ENCODE measurements at regions not wholly inside any gene's neighbourhood (a gene's known extent, or its start where the extent isn't known, plus 50 kb on each side); places are given as distances from the start of the nearest gene placed in this dataset.

GRCh38 chr5:3526551-3527185 lies 69.0 kb upstream of the IRX1 start:
- H3K79me2 ChIP-seq (replicated peaks; ENCODE audit: insufficient read depth) = no peaks in the 10 kb centered on the region
- peaks cover 21% of the 10 kb centered on the region for H3K4me1 ChIP-seq (ENCODE audit: insufficient read depth)
- Mint-ChIP-seq H3K4me1 (peaks cover 25% of the 10 kb centered on the region), H3K27me3 (ENCODE audit: insufficient read depth, low read depth, poor library complexity) (peaks cover 10% of the 10 kb centered on the region), H3K9me3 (peaks cover 9% of the 10 kb centered on the region; the same call in 2 of the 3 replicates), H3K36me3 (ENCODE audit: low read depth) (peaks cover 4% of the 10 kb centered on the region; the same call in 2 of the 3 replicates), H3K4me3 (no peak overlapping the region), H3K27ac (no peak overlapping the region)
- no peak overlapping the region for H3K4me2 ChIP-seq
- H2AFZ ChIP-seq = no peak overlapping the region
- H4K20me1 ChIP-seq (replicated peaks; ENCODE audit: insufficient read depth) = no peaks in the 10 kb centered on the region
- no peaks in the 10 kb centered on the region for H3K27me3 ChIP-seq (ENCODE audit: insufficient read depth)
- DNase-seq (ENCODE audit: low spot score) (no peak), ATAC-seq (no peak)
- H3K9me2 ChIP-seq (ENCODE audit: insufficient read depth) = no peaks in the 10 kb centered on the region
- H3F3A ChIP-seq (replicated peaks; ENCODE audit: low read depth) = no peaks in the 10 kb centered on the region
- no peak overlapping the region for H3K4me3 ChIP-seq
- no peak for TF ChIP-seq POLR2AphosphoS5 (IDR thresholded peaks at IDR 0.05; ENCODE audit: low read depth)
- no peak for TF ChIP-seq EZH2 (IDR thresholded peaks at IDR 0.05; ENCODE audit: low read depth, unreplicated experiment)
- TF ChIP-seq EZH2phosphoT487 (IDR thresholded peaks at IDR 0.05; ENCODE audit: unreplicated experiment) = no peak
- no peak for TF ChIP-seq NANOG (IDR thresholded peaks at IDR 0.05; ENCODE audit: borderline replicate concordance)
- no peak for TF ChIP-seq ZNF331 (CRISPR knock-in tag; IDR thresholded peaks at IDR 0.05; ENCODE audit: low read depth)
- no peak for TF ChIP-seq ZNF114 (CRISPR knock-in tag; IDR thresholded peaks at IDR 0.05)
- TF ChIP-seq JUNB (IDR thresholded peaks at IDR 0.05; ENCODE audit: unreplicated experiment) = no peak
- TF ChIP-seq STAT1 (IDR thresholded peaks at IDR 0.05; ENCODE audit: unreplicated experiment) = no peak
- H3K27ac ChIP-seq (ENCODE audit: low read depth) = no peak overlapping the region
- H3K36me3 ChIP-seq (ENCODE audit: insufficient read depth) = no peaks in the 10 kb centered on the region

GRCh38 chr5:3522491-3522890 lies 73.1 kb upstream of the IRX1 start:
- no peaks in the 10 kb centered on the region for H4K20me1 ChIP-seq (replicated peaks; ENCODE audit: insufficient read depth)
- H3K27ac Mint-ChIP-seq = no peak overlapping the region
- ATAC-seq (no peak), DNase-seq (ENCODE audit: low spot score) (no peak)
- H3K4me1 ChIP-seq (ENCODE audit: insufficient read depth) = peaks cover 6% of the 10 kb centered on the region
- peaks cover 9% of the 10 kb centered on the region; the same call in 2 of the 3 replicates for H3K9me3 Mint-ChIP-seq
- peaks cover 8% of the 10 kb centered on the region for H3K27me3 Mint-ChIP-seq (ENCODE audit: insufficient read depth, low read depth, poor library complexity)
- no peaks in the 10 kb centered on the region for H3K79me2 ChIP-seq (replicated peaks; ENCODE audit: insufficient read depth)
- H3K4me3 Mint-ChIP-seq = no peak overlapping the region
- H3K36me3 ChIP-seq (ENCODE audit: insufficient read depth) = no peaks in the 10 kb centered on the region
- H3K27ac ChIP-seq (ENCODE audit: low read depth) = no peak overlapping the region
- no peaks in the 10 kb centered on the region for H3F3A ChIP-seq (replicated peaks; ENCODE audit: low read depth)
- no peak overlapping the region for H2AFZ ChIP-seq
- H3K36me3 Mint-ChIP-seq (ENCODE audit: low read depth) = peaks cover 4% of the 10 kb centered on the region; the same call in 2 of the 3 replicates
- H3K4me2 ChIP-seq = no peak overlapping the region
- H3K9me2 ChIP-seq (ENCODE audit: insufficient read depth) = no peaks in the 10 kb centered on the region
- H3K27me3 ChIP-seq (ENCODE audit: insufficient read depth) = no peaks in the 10 kb centered on the region
- H3K4me3 ChIP-seq = no peak overlapping the region
- peaks cover 5% of the 10 kb centered on the region; the same call in 2 of the 3 replicates for H3K4me1 Mint-ChIP-seq
- no peak for TF ChIP-seq CREB1 (CRISPR knock-in tag; IDR thresholded peaks at IDR 0.05; ENCODE audit: low read depth)
- TF ChIP-seq ZNF114 (CRISPR knock-in tag; IDR thresholded peaks at IDR 0.05) = no peak
- no peak for TF ChIP-seq EZH2phosphoT487 (IDR thresholded peaks at IDR 0.05; ENCODE audit: unreplicated experiment)
- no peak for TF ChIP-seq EZH2 (IDR thresholded peaks at IDR 0.05; ENCODE audit: low read depth, unreplicated experiment)
- no peak for TF ChIP-seq JUNB (IDR thresholded peaks at IDR 0.05; ENCODE audit: unreplicated experiment)
- no peak for TF ChIP-seq POLR2AphosphoS5 (IDR thresholded peaks at IDR 0.05; ENCODE audit: low read depth)
- TF ChIP-seq, protein P1, sequence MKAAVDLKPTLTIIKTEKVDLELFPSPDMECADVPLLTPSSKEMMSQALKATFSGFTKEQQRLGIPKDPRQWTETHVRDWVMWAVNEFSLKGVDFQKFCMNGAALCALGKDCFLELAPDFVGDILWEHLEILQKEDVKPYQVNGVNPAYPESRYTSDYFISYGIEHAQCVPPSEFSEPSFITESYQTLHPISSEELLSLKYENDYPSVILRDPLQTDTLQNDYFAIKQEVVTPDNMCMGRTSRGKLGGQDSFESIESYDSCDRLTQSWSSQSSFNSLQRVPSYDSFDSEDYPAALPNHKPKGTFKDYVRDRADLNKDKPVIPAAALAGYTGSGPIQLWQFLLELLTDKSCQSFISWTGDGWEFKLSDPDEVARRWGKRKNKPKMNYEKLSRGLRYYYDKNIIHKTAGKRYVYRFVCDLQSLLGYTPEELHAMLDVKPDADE (IDR thresholded peaks at IDR 0.05) = no peak
- TF ChIP-seq NANOG (IDR thresholded peaks at IDR 0.05; ENCODE audit: borderline replicate concordance) = no peak
- TF ChIP-seq, protein P2, sequence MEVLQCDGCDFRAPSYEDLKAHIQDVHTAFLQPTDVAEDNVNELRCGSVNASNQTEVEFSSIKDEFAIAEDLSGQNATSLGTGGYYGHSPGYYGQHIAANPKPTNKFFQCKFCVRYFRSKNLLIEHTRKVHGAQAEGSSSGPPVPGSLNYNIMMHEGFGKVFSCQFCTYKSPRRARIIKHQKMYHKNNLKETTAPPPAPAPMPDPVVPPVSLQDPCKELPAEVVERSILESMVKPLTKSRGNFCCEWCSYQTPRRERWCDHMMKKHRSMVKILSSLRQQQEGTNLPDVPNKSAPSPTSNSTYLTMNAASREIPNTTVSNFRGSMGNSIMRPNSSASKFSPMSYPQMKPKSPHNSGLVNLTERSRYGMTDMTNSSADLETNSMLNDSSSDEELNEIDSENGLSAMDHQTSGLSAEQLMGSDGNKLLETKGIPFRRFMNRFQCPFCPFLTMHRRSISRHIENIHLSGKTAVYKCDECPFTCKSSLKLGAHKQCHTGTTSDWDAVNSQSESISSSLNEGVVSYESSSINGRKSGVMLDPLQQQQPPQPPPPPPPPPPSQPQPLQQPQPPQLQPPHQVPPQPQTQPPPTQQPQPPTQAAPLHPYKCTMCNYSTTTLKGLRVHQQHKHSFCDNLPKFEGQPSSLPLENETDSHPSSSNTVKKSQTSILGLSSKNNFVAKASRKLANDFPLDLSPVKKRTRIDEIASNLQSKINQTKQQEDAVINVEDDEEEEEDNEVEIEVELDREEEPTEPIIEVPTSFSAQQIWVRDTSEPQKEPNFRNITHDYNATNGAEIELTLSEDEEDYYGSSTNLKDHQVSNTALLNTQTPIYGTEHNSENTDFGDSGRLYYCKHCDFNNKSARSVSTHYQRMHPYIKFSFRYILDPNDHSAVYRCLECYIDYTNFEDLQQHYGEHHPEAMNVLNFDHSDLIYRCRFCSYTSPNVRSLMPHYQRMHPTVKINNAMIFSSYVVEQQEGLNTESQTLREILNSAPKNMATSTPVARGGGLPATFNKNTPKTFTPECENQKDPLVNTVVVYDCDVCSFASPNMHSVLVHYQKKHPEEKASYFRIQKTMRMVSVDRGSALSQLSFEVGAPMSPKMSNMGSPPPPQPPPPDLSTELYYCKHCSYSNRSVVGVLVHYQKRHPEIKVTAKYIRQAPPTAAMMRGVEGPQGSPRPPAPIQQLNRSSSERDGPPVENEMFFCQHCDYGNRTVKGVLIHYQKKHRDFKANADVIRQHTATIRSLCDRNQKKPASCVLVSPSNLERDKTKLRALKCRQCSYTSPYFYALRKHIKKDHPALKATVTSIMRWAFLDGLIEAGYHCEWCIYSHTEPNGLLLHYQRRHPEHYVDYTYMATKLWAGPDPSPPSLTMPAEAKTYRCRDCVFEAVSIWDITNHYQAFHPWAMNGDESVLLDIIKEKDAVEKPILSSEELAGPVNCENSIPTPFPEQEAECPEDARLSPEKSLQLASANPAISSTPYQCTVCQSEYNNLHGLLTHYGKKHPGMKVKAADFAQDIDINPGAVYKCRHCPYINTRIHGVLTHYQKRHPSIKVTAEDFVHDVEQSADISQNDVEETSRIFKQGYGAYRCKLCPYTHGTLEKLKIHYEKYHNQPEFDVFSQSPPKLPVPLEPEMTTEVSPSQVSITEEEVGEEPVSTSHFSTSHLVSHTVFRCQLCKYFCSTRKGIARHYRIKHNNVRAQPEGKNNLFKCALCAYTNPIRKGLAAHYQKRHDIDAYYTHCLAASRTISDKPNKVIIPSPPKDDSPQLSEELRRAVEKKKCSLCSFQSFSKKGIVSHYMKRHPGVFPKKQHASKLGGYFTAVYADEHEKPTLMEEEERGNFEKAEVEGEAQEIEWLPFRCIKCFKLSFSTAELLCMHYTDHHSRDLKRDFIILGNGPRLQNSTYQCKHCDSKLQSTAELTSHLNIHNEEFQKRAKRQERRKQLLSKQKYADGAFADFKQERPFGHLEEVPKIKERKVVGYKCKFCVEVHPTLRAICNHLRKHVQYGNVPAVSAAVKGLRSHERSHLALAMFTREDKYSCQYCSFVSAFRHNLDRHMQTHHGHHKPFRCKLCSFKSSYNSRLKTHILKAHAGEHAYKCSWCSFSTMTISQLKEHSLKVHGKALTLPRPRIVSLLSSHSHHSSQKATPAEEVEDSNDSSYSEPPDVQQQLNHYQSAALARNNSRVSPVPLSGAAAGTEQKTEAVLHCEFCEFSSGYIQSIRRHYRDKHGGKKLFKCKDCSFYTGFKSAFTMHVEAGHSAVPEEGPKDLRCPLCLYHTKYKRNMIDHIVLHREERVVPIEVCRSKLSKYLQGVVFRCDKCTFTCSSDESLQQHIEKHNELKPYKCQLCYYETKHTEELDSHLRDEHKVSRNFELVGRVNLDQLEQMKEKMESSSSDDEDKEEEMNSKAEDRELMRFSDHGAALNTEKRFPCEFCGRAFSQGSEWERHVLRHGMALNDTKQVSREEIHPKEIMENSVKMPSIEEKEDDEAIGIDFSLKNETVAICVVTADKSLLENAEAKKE (CRISPR knock-in tag; IDR thresholded peaks at IDR 0.05) = no peak
- TF ChIP-seq, protein P3, sequence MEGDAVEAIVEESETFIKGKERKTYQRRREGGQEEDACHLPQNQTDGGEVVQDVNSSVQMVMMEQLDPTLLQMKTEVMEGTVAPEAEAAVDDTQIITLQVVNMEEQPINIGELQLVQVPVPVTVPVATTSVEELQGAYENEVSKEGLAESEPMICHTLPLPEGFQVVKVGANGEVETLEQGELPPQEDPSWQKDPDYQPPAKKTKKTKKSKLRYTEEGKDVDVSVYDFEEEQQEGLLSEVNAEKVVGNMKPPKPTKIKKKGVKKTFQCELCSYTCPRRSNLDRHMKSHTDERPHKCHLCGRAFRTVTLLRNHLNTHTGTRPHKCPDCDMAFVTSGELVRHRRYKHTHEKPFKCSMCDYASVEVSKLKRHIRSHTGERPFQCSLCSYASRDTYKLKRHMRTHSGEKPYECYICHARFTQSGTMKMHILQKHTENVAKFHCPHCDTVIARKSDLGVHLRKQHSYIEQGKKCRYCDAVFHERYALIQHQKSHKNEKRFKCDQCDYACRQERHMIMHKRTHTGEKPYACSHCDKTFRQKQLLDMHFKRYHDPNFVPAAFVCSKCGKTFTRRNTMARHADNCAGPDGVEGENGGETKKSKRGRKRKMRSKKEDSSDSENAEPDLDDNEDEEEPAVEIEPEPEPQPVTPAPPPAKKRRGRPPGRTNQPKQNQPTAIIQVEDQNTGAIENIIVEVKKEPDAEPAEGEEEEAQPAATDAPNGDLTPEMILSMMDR (conservative IDR thresholded peaks at IDR 0.05; ENCODE audit: low read depth in 2 of 2) = no peak
- no peak for TF ChIP-seq STAT1 (IDR thresholded peaks at IDR 0.05; ENCODE audit: unreplicated experiment)
